ENCODE measurements at regions not wholly inside any gene's neighbourhood (a gene's known extent, or its start where the extent isn't known, plus 50 kb on each side); places are given as distances from the start of the nearest gene placed in this dataset.

DNA sequence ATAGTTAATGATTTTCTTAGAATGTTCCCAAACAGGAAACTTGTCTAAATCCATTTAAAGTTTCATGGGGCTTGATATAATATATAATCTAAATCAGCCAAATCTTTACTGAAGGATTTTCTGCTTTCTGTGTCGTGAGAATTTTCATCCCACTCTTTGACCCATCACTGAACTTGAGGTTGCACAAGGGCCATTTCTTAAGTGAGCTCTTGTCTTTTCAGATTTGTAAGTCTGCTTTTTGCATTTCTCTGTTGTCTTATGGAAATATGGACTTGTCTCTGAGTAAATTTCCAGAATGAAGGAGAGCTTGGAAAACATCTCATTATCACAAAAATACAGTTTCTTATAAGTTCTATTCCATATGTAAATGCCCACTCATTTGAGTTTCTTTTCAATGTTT, 149.2 kb upstream of the ARRDC3 start:
- 47 to 52% methylated on average over 1 of the region's 1 CpG for WGBS, 2 donors
- intact Hi-C loops (cut with DNase I), result no loop called here
- no peaks in the 10 kb centered on the region for H3K4me1 ChIP-seq

GRCh38 chr5:91528831-91529230, 145.7 kb upstream of the ARRDC3 start:
- no peak for DNase-seq
- no peaks in the 10 kb centered on the region for H3K4me1 ChIP-seq
- intact Hi-C loops (cut with DNase I), result no loop called here
- no peaks in the 10 kb centered on the region for H3K9me3 ChIP-seq
- WGBS, 2 donors, result 66 to 85% methylated on average over 2 of the region's 2 CpGs
- H3K4me3 ChIP-seq, result no peak overlapping the region
- TF ChIP-seq, protein P1, sequence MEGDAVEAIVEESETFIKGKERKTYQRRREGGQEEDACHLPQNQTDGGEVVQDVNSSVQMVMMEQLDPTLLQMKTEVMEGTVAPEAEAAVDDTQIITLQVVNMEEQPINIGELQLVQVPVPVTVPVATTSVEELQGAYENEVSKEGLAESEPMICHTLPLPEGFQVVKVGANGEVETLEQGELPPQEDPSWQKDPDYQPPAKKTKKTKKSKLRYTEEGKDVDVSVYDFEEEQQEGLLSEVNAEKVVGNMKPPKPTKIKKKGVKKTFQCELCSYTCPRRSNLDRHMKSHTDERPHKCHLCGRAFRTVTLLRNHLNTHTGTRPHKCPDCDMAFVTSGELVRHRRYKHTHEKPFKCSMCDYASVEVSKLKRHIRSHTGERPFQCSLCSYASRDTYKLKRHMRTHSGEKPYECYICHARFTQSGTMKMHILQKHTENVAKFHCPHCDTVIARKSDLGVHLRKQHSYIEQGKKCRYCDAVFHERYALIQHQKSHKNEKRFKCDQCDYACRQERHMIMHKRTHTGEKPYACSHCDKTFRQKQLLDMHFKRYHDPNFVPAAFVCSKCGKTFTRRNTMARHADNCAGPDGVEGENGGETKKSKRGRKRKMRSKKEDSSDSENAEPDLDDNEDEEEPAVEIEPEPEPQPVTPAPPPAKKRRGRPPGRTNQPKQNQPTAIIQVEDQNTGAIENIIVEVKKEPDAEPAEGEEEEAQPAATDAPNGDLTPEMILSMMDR (IDR thresholded peaks at IDR 0.05), result no peak
- TF ChIP-seq POLR2A (IDR thresholded peaks at IDR 0.05), result no peak
- no peaks in the 10 kb centered on the region for H3K27me3 ChIP-seq
- H3K27ac ChIP-seq, result no peak overlapping the region
- H3K36me3 ChIP-seq, result no peaks in the 10 kb centered on the region

More for the DNA sequence above, 149.2 kb upstream of the ARRDC3 start:
- no peaks in the 10 kb centered on the region for H3K9me3 ChIP-seq
- H3K27ac ChIP-seq, result no peak overlapping the region
- no peak for TF ChIP-seq POLR2A (IDR thresholded peaks at IDR 0.05)
- TF ChIP-seq, protein P1 (IDR thresholded peaks at IDR 0.05), result no peak
- DNase-seq, result no peak
- no peaks in the 10 kb centered on the region for H3K36me3 ChIP-seq
- no peak overlapping the region for H3K4me3 ChIP-seq
- H3K27me3 ChIP-seq, result no peaks in the 10 kb centered on the region

DNA sequence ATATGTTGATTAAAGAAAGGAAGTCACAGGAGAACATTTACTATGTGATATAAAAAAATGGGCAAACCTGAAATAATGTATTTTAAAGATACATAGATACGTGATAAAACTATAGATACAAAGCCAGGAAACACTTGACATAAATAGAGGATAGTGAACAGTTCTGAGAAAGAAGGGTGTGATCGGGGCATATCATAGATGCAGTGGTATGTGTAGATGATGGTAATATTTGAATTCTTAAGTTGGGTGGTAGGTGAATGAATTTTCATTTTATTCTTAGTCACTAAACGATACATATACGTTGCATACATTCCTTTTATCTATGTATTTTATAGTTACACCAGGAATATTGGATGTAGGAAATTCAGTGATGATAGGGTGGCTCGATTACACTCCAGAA, 138.7 kb upstream of the ARRDC3 start:
- Histone ChIP-seq H3K9me3 (no peaks in the 10 kb centered on the region), H3K27ac (no peak overlapping the region), H3K36me3 (no peaks in the 10 kb centered on the region), H3K4me1 (no peaks in the 10 kb centered on the region), H3K4me3 (no peak overlapping the region), H3K27me3 (no peaks in the 10 kb centered on the region)
- TF ChIP-seq POLR2A (IDR thresholded peaks at IDR 0.05), result no peak
- TF ChIP-seq, protein P1 (IDR thresholded peaks at IDR 0.05), result no peak
- WGBS, 2 donors, result 80 to 83% methylated on average over 5 of the region's 5 CpGs
- intact Hi-C loops (cut with DNase I), result no loop called here
- no peak for DNase-seq

DNA sequence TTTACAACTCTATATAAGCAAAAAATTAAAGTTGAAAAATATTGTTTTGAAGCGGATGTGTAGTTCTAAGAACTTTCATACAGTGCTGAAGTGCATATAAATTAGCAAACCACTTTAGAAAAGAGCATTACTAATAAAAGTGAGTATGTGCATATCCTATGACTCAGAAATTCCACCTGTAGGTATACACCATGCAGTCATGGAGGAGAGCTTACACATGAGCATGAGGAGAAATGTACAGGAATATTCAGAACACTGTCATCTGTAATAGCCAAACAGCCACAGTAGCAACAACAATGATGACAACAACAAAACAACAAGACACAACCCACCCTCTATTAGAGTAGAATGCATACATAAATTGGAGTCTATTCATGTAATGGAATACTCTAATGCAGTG, 138.2 kb upstream of the ARRDC3 start:
- Histone ChIP-seq H3K4me3 (no peak overlapping the region), H3K9me3 (no peaks in the 10 kb centered on the region), H3K27me3 (no peaks in the 10 kb centered on the region), H3K36me3 (no peaks in the 10 kb centered on the region), H3K27ac (no peak overlapping the region), H3K4me1 (no peaks in the 10 kb centered on the region)
- DNase-seq, result no peak
- WGBS, 2 donors, result 83 to 88% methylated on average over 1 of the region's 1 CpG
- no peak for TF ChIP-seq POLR2A (IDR thresholded peaks at IDR 0.05)
- TF ChIP-seq, protein P1 (IDR thresholded peaks at IDR 0.05), result no peak
- intact Hi-C loops (cut with DNase I), result no loop called here

DNA sequence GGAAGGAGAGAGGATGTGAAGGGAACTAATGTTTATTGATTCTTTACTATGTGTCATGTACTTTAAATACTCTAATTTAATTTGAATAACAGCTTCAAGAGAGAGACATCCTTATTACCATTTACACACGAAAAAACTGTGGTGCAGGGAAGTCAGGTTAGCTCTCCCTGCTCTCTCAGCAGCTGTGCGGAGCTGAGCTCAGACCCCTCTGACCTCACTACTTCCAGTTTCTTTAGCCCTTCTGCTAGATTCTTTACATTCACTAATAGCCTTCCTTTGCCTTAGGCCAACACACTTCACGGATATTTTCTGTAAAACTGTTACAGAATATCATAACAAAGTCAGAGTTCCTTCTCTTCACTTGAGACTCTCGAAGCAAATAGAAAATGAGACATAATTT, 131.3 kb upstream of the ARRDC3 start:
- H3K4me1 ChIP-seq, result no peaks in the 10 kb centered on the region
- no peak overlapping the region for H3K27ac ChIP-seq
- DNase-seq, result no peak
- TF ChIP-seq, protein P1 (IDR thresholded peaks at IDR 0.05), result no peak
- no peak for TF ChIP-seq POLR2A (IDR thresholded peaks at IDR 0.05)
- WGBS, 2 donors, result 46 to 62% methylated on average over 4 of the region's 4 CpGs
- H3K4me3 ChIP-seq, result no peak overlapping the region
- H3K9me3 ChIP-seq, result no peaks in the 10 kb centered on the region
- H3K27me3 ChIP-seq, result no peaks in the 10 kb centered on the region
- no peaks in the 10 kb centered on the region for H3K36me3 ChIP-seq
- intact Hi-C loops (cut with DNase I), result no loop called here
